ENCODE measurements at regions not wholly inside any gene's neighbourhood (a gene's known extent, or its start where the extent isn't known, plus 50 kb on each side); places are given as distances from the start of the nearest gene placed in this dataset.

GRCh38 chr7:12749069-12749468 lies 61.6 kb downstream of the ARL4A start:
- TF ChIP-seq CTCF (IDR thresholded peaks at IDR 0.05; ENCODE audit: insufficient read depth, low read length) (no peak), POLR2AphosphoS5 (IDR thresholded peaks at IDR 0.05; ENCODE audit: low read depth) (no peak)
